ENCODE measurements at regions not wholly inside any gene's neighbourhood (a gene's known extent, or its start where the extent isn't known, plus 50 kb on each side); places are given as distances from the start of the nearest gene placed in this dataset.
A peak's percentile ranks its signal among the peaks of the same experiment; 100 is the strongest.
"Not testable (repeated sequence)": the region's sequence is repeated elsewhere in the genome, so short reads cannot be mapped to it uniquely, and the experiment has no call there.

- no peak overlapping the region for H3K4me2 ChIP-seq (ENCODE audit: control insufficient read depth, extremely low read depth, insufficient read depth, low read depth, low read length)
- H3K4me3 ChIP-seq (ENCODE audit: control insufficient read depth in 2 of 3, extremely low read depth in 1 of 3, insufficient read depth in 2 of 3, low read depth in 1 of 3, low read length in 3 of 3): no peak overlapping the region
- no peaks in the 10 kb centered on the region for H3K9me1 ChIP-seq (ENCODE audit: control insufficient read depth, extremely low read depth, insufficient read depth, low read length)
- FAIRE-seq (peak; percentile 91), DNase-seq (ENCODE audit: low read depth, low spot score) (peak; percentile 11)
- no peak overlapping the region for H2AFZ ChIP-seq (ENCODE audit: control insufficient read depth, low read length)
- no peaks in the 10 kb centered on the region for H4K20me1 ChIP-seq (ENCODE audit: control insufficient read depth, extremely low read depth, insufficient read depth, low read length)
- no peaks in the 10 kb centered on the region for H3K4me1 ChIP-seq (ENCODE audit: control insufficient read depth, extremely low read depth, insufficient read depth, low read length)
- no peaks in the 10 kb centered on the region for H3K9me3 ChIP-seq (ENCODE audit: control insufficient read depth, low read depth, low read length)
- no peaks in the 10 kb centered on the region for H3K36me3 ChIP-seq (ENCODE audit: control insufficient read depth in 2 of 2, extremely low read depth in 1 of 2, insufficient read depth in 2 of 2, low read length in 2 of 2)
- dilution Hi-C loops (cut with MboI; ENCODE audit: extremely low pct_ligation_motif_present, low sequenced_read_pairs): no loop called here
- H3K27me3 ChIP-seq (ENCODE audit: control insufficient read depth, extremely low read depth, insufficient read depth, low read length): no peaks in the 10 kb centered on the region
- TF ChIP-seq EZH2 (IDR thresholded peaks at IDR 0.05; ENCODE audit: low read length) (no peak), CTCF (optimal IDR thresholded peaks at IDR 0.05 in 1 of 3, IDR thresholded peaks at IDR 0.05 in 1 of 3, conservative IDR thresholded peaks at IDR 0.05 in 1 of 3; ENCODE audit: extremely low read depth in 1 of 3, insufficient read depth in 2 of 3, low read length in 3 of 3) (peak; percentile 65 to 72 (median 68))
- H3K79me2 ChIP-seq (ENCODE audit: control insufficient read depth, insufficient read depth, low read length): no peaks in the 10 kb centered on the region
- H3K27ac ChIP-seq (ENCODE audit: control insufficient read depth, insufficient read depth, low read length): no peak overlapping the region
- H3K9ac ChIP-seq (ENCODE audit: control insufficient read depth, extremely low read depth, insufficient read depth, low read length): no peak overlapping the region
Measured at GRCh38 chr5:123937230-123937629, 425.3 kb downstream of the CSNK1G3 start.

GRCh38 chr5:123936548-123936947 lies 424.6 kb downstream of the CSNK1G3 start:
- no peak for DNase-seq (ENCODE audit: low read depth, low spot score)
- H3K4me2 ChIP-seq (ENCODE audit: control insufficient read depth, extremely low read depth, insufficient read depth, low read depth, low read length): no peak overlapping the region
- FAIRE-seq: no peak
- TF ChIP-seq CTCF (optimal IDR thresholded peaks at IDR 0.05 in 1 of 3, IDR thresholded peaks at IDR 0.05 in 1 of 3, conservative IDR thresholded peaks at IDR 0.05 in 1 of 3; ENCODE audit: extremely low read depth in 1 of 3, insufficient read depth in 2 of 3, low read length in 3 of 3) (no peak), EZH2 (IDR thresholded peaks at IDR 0.05; ENCODE audit: low read length) (no peak)
- no peaks in the 10 kb centered on the region for H3K79me2 ChIP-seq (ENCODE audit: control insufficient read depth, insufficient read depth, low read length)
- H3K4me1 ChIP-seq (ENCODE audit: control insufficient read depth, extremely low read depth, insufficient read depth, low read length): no peaks in the 10 kb centered on the region
- H3K9me1 ChIP-seq (ENCODE audit: control insufficient read depth, extremely low read depth, insufficient read depth, low read length): no peaks in the 10 kb centered on the region
- no peaks in the 10 kb centered on the region for H3K27me3 ChIP-seq (ENCODE audit: control insufficient read depth, extremely low read depth, insufficient read depth, low read length)
- dilution Hi-C loops (cut with MboI; ENCODE audit: extremely low pct_ligation_motif_present, low sequenced_read_pairs): no loop called here
- no peaks in the 10 kb centered on the region for H3K36me3 ChIP-seq (ENCODE audit: control insufficient read depth in 2 of 2, extremely low read depth in 1 of 2, insufficient read depth in 2 of 2, low read length in 2 of 2)
- H3K4me3 ChIP-seq (ENCODE audit: control insufficient read depth in 2 of 3, extremely low read depth in 1 of 3, insufficient read depth in 2 of 3, low read depth in 1 of 3, low read length in 3 of 3): no peak overlapping the region
- no peaks in the 10 kb centered on the region for H3K9me3 ChIP-seq (ENCODE audit: control insufficient read depth, low read depth, low read length)
- H3K27ac ChIP-seq (ENCODE audit: control insufficient read depth, insufficient read depth, low read length): no peak overlapping the region
- H3K9ac ChIP-seq (ENCODE audit: control insufficient read depth, extremely low read depth, insufficient read depth, low read length): no peak overlapping the region
- H4K20me1 ChIP-seq (ENCODE audit: control insufficient read depth, extremely low read depth, insufficient read depth, low read length): no peaks in the 10 kb centered on the region
- H2AFZ ChIP-seq (ENCODE audit: control insufficient read depth, low read length): no peak overlapping the region

- H3K9ac ChIP-seq (ENCODE audit: control insufficient read depth, extremely low read depth, insufficient read depth, low read length); H3K4me3 ChIP-seq (ENCODE audit: control insufficient read depth in 2 of 3, extremely low read depth in 1 of 3, insufficient read depth in 2 of 3, low read depth in 1 of 3, low read length in 3 of 3); H3K36me3 ChIP-seq (ENCODE audit: control insufficient read depth in 2 of 2, extremely low read depth in 1 of 2, insufficient read depth in 2 of 2, low read length in 2 of 2); H4K20me1 ChIP-seq (ENCODE audit: control insufficient read depth, extremely low read depth, insufficient read depth, low read length); H2AFZ ChIP-seq (ENCODE audit: control insufficient read depth, low read length); H3K4me2 ChIP-seq (ENCODE audit: control insufficient read depth, extremely low read depth, insufficient read depth, low read depth, low read length); dilution Hi-C loops (cut with MboI; ENCODE audit: extremely low pct_ligation_motif_present, low sequenced_read_pairs); DNase-seq (ENCODE audit: low read depth, low spot score); H3K9me3 ChIP-seq (ENCODE audit: control insufficient read depth, low read depth, low read length); H3K79me2 ChIP-seq (ENCODE audit: control insufficient read depth, insufficient read depth, low read length); H3K27me3 ChIP-seq (ENCODE audit: control insufficient read depth, extremely low read depth, insufficient read depth, low read length); H3K9me1 ChIP-seq (ENCODE audit: control insufficient read depth, extremely low read depth, insufficient read depth, low read length); H3K27ac ChIP-seq (ENCODE audit: control insufficient read depth, insufficient read depth, low read length); FAIRE-seq; H3K4me1 ChIP-seq (ENCODE audit: control insufficient read depth, extremely low read depth, insufficient read depth, low read length): not testable (repeated sequence)
Measured at GRCh38 chr5:123933812-123934211, 421.8 kb downstream of the CSNK1G3 start.

Measured in keratinocyte (primary cell).